Ascending aorta (tissue), 2 donors: ENCODE measurements at regions not wholly inside any gene's neighbourhood (a gene's known extent, or its start where the extent isn't known, plus 50 kb on each side); places are given as distances from the start of the nearest gene placed in this dataset.

Experiments
- DNase-seq, 2 donors: peaks; one replicate each; pipeline ENCODE4 v3.0.0-alpha.2; 2019; ENCODE audit warnings: low spot score in 2 of 2
- H3K27ac ChIP-seq, 2 donors: fragments of 200-600 bp; sonication (generic); one replicate each; pipeline ENCODE4 v1.5.1; 2016 to 2017; ENCODE audit warnings: mild to moderate bottlenecking in 1 of 2
- H3K27me3 ChIP-seq: fragments of 200-600 bp; sonication (generic); one replicate; pipeline ENCODE4 v1.5.1; 2017
- H3K36me3 ChIP-seq, 2 donors: fragments of 200-600 bp; sonication (generic); one replicate each; pipeline ENCODE4 v1.5.1; 2016
- H3K4me1 ChIP-seq, 2 donors: fragments of 200-600 bp; sonication (generic); one replicate each; pipeline ENCODE4 v1.5.1; 2016 to 2017; ENCODE audit warnings: mild to moderate bottlenecking in 1 of 2
- H3K4me3 ChIP-seq, 2 donors: fragments of 200-600 bp; sonication (generic); one replicate each; pipeline ENCODE4 v1.5.1; 2016 to 2017; ENCODE audit warnings: mild to moderate bottlenecking in 1 of 2
- H3K9me3 ChIP-seq, 2 donors: fragments of 200-600 bp; sonication (generic); one replicate each; pipeline ENCODE4 v1.5.1; 2016
- intact Hi-C: fragments of 100-400 bp; cut with DNase I; formaldehyde crosslinking; loops from one replicate; pipeline ENCODE4 v1.15.1; 2023
- TF ChIP-seq, protein P1 (sequence below), 3 experiments: fragments of 200-600 bp in 2 of 3; fragments of 450-650 bp in 1 of 3; sonication (generic) in 2 of 3; IDR thresholded peaks; one replicate each; pipeline ENCODE4 v1.5.1; 2016 to 2019; ENCODE audit warnings: antibody characterized with exemption in 3 of 3, mild to moderate bottlenecking in 1 of 3, moderate library complexity in 1 of 3

GRCh38 chr21:22444990-22445389 is 1446.8 kb downstream of the NCAM2 start:
- Histone ChIP-seq H3K27ac (no peak overlapping the region), H3K4me3 (no peak overlapping the region), H3K9me3 (no peaks in the 10 kb centered on the region), H3K4me1 (no peaks in the 10 kb centered on the region), H3K36me3 (no peaks in the 10 kb centered on the region), H3K27me3 (no peaks in the 10 kb centered on the region)
- TF ChIP-seq, protein P1, sequence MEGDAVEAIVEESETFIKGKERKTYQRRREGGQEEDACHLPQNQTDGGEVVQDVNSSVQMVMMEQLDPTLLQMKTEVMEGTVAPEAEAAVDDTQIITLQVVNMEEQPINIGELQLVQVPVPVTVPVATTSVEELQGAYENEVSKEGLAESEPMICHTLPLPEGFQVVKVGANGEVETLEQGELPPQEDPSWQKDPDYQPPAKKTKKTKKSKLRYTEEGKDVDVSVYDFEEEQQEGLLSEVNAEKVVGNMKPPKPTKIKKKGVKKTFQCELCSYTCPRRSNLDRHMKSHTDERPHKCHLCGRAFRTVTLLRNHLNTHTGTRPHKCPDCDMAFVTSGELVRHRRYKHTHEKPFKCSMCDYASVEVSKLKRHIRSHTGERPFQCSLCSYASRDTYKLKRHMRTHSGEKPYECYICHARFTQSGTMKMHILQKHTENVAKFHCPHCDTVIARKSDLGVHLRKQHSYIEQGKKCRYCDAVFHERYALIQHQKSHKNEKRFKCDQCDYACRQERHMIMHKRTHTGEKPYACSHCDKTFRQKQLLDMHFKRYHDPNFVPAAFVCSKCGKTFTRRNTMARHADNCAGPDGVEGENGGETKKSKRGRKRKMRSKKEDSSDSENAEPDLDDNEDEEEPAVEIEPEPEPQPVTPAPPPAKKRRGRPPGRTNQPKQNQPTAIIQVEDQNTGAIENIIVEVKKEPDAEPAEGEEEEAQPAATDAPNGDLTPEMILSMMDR (IDR thresholded peaks at IDR 0.05), result no peak
- intact Hi-C loops, result no loop called here
- no peak for DNase-seq

DNA sequence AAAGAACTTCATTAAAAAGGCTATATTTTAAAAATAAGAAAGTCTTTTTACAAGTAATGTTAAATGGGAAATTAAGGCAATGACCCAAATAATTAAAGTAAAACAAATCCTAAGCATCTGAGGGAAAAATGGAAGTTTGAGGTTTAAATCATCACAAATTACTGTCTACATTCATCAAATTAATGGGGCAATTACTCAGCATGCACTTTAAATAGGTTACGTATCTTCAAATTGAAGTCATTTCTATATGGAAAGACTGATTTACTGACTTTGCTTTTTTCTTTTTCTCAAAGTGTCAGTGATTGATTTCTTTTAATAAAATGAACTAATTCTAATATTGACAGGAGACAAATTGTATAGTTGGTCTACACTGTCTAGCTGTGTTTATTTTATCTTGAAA is 1452.3 kb downstream of the NCAM2 start:
- H3K36me3 ChIP-seq, result no peaks in the 10 kb centered on the region
- no peaks in the 10 kb centered on the region for H3K27me3 ChIP-seq
- DNase-seq, result no peak
- H3K4me3 ChIP-seq, result no peak overlapping the region
- TF ChIP-seq, protein P1 (IDR thresholded peaks at IDR 0.05), result no peak
- intact Hi-C loops, result no loop called here
- no peaks in the 10 kb centered on the region for H3K9me3 ChIP-seq
- H3K4me1 ChIP-seq, result no peaks in the 10 kb centered on the region
- H3K27ac ChIP-seq, result no peak overlapping the region

- intact Hi-C loops, result no loop called here
- no peaks in the 10 kb centered on the region for H3K27me3 ChIP-seq
- TF ChIP-seq, protein P1 (IDR thresholded peaks at IDR 0.05), result no peak
- no peak overlapping the region for H3K27ac ChIP-seq
- no peaks in the 10 kb centered on the region for H3K9me3 ChIP-seq
- no peaks in the 10 kb centered on the region for H3K36me3 ChIP-seq
- H3K4me3 ChIP-seq, result no peak overlapping the region
- no peaks in the 10 kb centered on the region for H3K4me1 ChIP-seq
- DNase-seq, result no peak
Measured at GRCh38 chr21:22456241-22456640, 1458.0 kb downstream of the NCAM2 start.

DNA sequence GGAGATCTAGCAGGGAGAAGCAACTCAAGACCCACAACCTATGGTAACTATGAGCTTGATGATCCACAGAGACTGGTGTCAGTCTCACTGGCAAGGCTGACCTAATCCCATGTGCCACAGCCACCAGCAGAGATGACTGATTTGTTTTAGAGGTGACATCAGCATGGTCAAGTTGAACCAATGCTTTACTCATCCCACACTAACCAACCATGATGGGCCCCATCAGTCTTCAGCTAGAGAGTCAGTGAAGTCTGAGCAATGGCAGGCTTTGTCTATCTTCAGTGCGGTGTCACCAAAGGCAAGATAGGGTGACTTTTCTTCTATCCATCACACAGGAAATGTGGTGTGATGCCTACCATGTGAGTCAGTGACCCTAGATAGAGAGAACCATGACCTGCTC is 1470.7 kb downstream of the NCAM2 start:
- H3K27ac ChIP-seq, result no peak overlapping the region
- no peaks in the 10 kb centered on the region for H3K4me1 ChIP-seq
- DNase-seq, result no peak
- no peaks in the 10 kb centered on the region for H3K27me3 ChIP-seq
- H3K9me3 ChIP-seq, result no peaks in the 10 kb centered on the region
- H3K4me3 ChIP-seq, result no peak overlapping the region
- TF ChIP-seq, protein P1 (IDR thresholded peaks at IDR 0.05), result no peak
- intact Hi-C loops, result no loop called here
- no peaks in the 10 kb centered on the region for H3K36me3 ChIP-seq

GRCh38 chr21:22474403-22474802 is 1476.2 kb downstream of the NCAM2 start:
- TF ChIP-seq, protein P1 (IDR thresholded peaks at IDR 0.05), result no peak
- intact Hi-C loops, result no loop called here
- Histone ChIP-seq H3K4me1 (no peaks in the 10 kb centered on the region), H3K4me3 (no peak overlapping the region), H3K27ac (no peak overlapping the region), H3K9me3 (peaks cover 0 to 4% of the 10 kb centered on the region in 2 donors), H3K27me3 (no peaks in the 10 kb centered on the region), H3K36me3 (no peaks in the 10 kb centered on the region)
- DNase-seq, result no peak

- no peak for DNase-seq
- H3K9me3 ChIP-seq, result peaks cover 0 to 4% of the 10 kb centered on the region in 2 donors
- intact Hi-C loops, result no loop called here
- H3K27me3 ChIP-seq, result no peaks in the 10 kb centered on the region
- TF ChIP-seq, protein P1 (IDR thresholded peaks at IDR 0.05), result no peak
- no peaks in the 10 kb centered on the region for H3K36me3 ChIP-seq
- no peak overlapping the region for H3K4me3 ChIP-seq
- no peaks in the 10 kb centered on the region for H3K4me1 ChIP-seq
- H3K27ac ChIP-seq, result no peak overlapping the region
Measured at GRCh38 chr21:22476214-22476613, 1478.0 kb downstream of the NCAM2 start.
